ENCODE measurements at regions not wholly inside any gene's neighbourhood (a gene's known extent, or its start where the extent isn't known, plus 50 kb on each side); places are given as distances from the start of the nearest gene placed in this dataset.

- Histone ChIP-seq H3K9me3 (ENCODE audit: control insufficient read depth in 2 of 3, insufficient read depth in 1 of 3, low read length in 3 of 3) (no peaks in the 10 kb centered on the region), H3K4me3 (ENCODE audit: low read length in 3 of 3) (no peak overlapping the region), H3K27ac (ENCODE audit: low read depth in 2 of 2, low read length in 2 of 2) (no peak overlapping the region), H3K9ac (ENCODE audit: low read length in 3 of 3) (no peak overlapping the region), H3K36me3 (ENCODE audit: control insufficient read depth in 2 of 3, insufficient read depth in 3 of 3, low read length in 3 of 3) (no peaks in the 10 kb centered on the region), H3K27me3 (ENCODE audit: control insufficient read depth, insufficient read depth, low read length) (no peaks in the 10 kb centered on the region), H3K4me1 (ENCODE audit: control insufficient read depth in 2 of 3, insufficient read depth in 2 of 3, low read depth in 1 of 3, low read length in 3 of 3) (no peaks in the 10 kb centered on the region)
- FAIRE-seq (no peak), DNase-seq (peak in 1 of 5 donors; percentile 1)
- intact Hi-C loops (cut with DNase I), result no loop called here
- no peak for TF ChIP-seq CTCF (IDR thresholded peaks at IDR 0.05; ENCODE audit: borderline replicate concordance, extremely low read depth, insufficient read depth)
These were observed 170.5 kb downstream of the FOXD2 start for GRCh38 chr1:47608296-47608875.

GRCh38 chr1:47611992-47612391, 174.1 kb downstream of the FOXD2 start:
- Histone ChIP-seq H3K9ac (ENCODE audit: low read length in 3 of 3) (no peak overlapping the region), H3K27me3 (ENCODE audit: control insufficient read depth, insufficient read depth, low read length) (no peaks in the 10 kb centered on the region), H3K27ac (ENCODE audit: low read depth in 2 of 2, low read length in 2 of 2) (no peak overlapping the region), H3K36me3 (ENCODE audit: control insufficient read depth in 2 of 3, insufficient read depth in 3 of 3, low read length in 3 of 3) (no peaks in the 10 kb centered on the region), H3K9me3 (ENCODE audit: control insufficient read depth in 2 of 3, insufficient read depth in 1 of 3, low read length in 3 of 3) (no peaks in the 10 kb centered on the region), H3K4me3 (ENCODE audit: low read length in 3 of 3) (no peak overlapping the region), H3K4me1 (ENCODE audit: control insufficient read depth in 2 of 3, insufficient read depth in 2 of 3, low read depth in 1 of 3, low read length in 3 of 3) (no peaks in the 10 kb centered on the region)
- peak in 1 of 5 donors; percentile 3 for DNase-seq
- intact Hi-C loops (cut with DNase I), result no loop called here
- TF ChIP-seq CTCF (IDR thresholded peaks at IDR 0.05; ENCODE audit: borderline replicate concordance, extremely low read depth, insufficient read depth), result no peak
- FAIRE-seq, result no peak

- TF ChIP-seq CTCF (IDR thresholded peaks at IDR 0.05; ENCODE audit: borderline replicate concordance, extremely low read depth, insufficient read depth), result no peak
- intact Hi-C loops (cut with DNase I), result no loop called here
- FAIRE-seq, result no peak
These were observed 175.0 kb downstream of the FOXD2 start for GRCh38 chr1:47612819-47613218.

GRCh38 chr1:47616036-47616435, 178.2 kb downstream of the FOXD2 start:
- Histone ChIP-seq H3K9ac (ENCODE audit: low read length in 3 of 3) (no peak overlapping the region), H3K4me3 (ENCODE audit: low read length in 3 of 3) (no peak overlapping the region), H3K4me1 (ENCODE audit: control insufficient read depth in 2 of 3, insufficient read depth in 2 of 3, low read depth in 1 of 3, low read length in 3 of 3) (no peaks in the 10 kb centered on the region), H3K27ac (ENCODE audit: low read depth in 2 of 2, low read length in 2 of 2) (no peak overlapping the region), H3K36me3 (ENCODE audit: control insufficient read depth in 2 of 3, insufficient read depth in 3 of 3, low read length in 3 of 3) (no peaks in the 10 kb centered on the region), H3K27me3 (ENCODE audit: control insufficient read depth, insufficient read depth, low read length) (no peaks in the 10 kb centered on the region), H3K9me3 (ENCODE audit: control insufficient read depth in 2 of 3, insufficient read depth in 1 of 3, low read length in 3 of 3) (no peaks in the 10 kb centered on the region)
- FAIRE-seq (no peak), DNase-seq (no peak)
- intact Hi-C loops (cut with DNase I), result no loop called here
- TF ChIP-seq CTCF (IDR thresholded peaks at IDR 0.05; ENCODE audit: borderline replicate concordance, extremely low read depth, insufficient read depth), result no peak

More at GRCh38 chr1:47612819-47613218, 175.0 kb downstream of the FOXD2 start:
- no peaks in the 10 kb centered on the region for H3K9me3 ChIP-seq (ENCODE audit: control insufficient read depth in 2 of 3, insufficient read depth in 1 of 3, low read length in 3 of 3)
- no peak overlapping the region for H3K4me3 ChIP-seq (ENCODE audit: low read length in 3 of 3)
- H3K27ac ChIP-seq (ENCODE audit: low read depth in 2 of 2, low read length in 2 of 2), result no peak overlapping the region
- H3K9ac ChIP-seq (ENCODE audit: low read length in 3 of 3), result no peak overlapping the region
- H3K27me3 ChIP-seq (ENCODE audit: control insufficient read depth, insufficient read depth, low read length), result no peaks in the 10 kb centered on the region
- no peaks in the 10 kb centered on the region for H3K36me3 ChIP-seq (ENCODE audit: control insufficient read depth in 2 of 3, insufficient read depth in 3 of 3, low read length in 3 of 3)
- no peaks in the 10 kb centered on the region for H3K4me1 ChIP-seq (ENCODE audit: control insufficient read depth in 2 of 3, insufficient read depth in 2 of 3, low read depth in 1 of 3, low read length in 3 of 3)
- DNase-seq, result no peak

Data from kidney (tissue), 13 donors.